GM18498 (cell line): ENCODE measurements at regions not wholly inside any gene's neighbourhood (a gene's known extent, or its start where the extent isn't known, plus 50 kb on each side); places are given as distances from the start of the nearest gene placed in this dataset.
"Not testable (repeated sequence)": the region's sequence is repeated elsewhere in the genome, so short reads cannot be mapped to it uniquely, and the experiment has no call there.

Source experiments
- ATAC-seq: cut with Tn5 transposase; IDR thresholded peaks from one replicate; pipeline ENCODE4 v1.9.1; 2021; ENCODE audit warnings: mild to moderate bottlenecking, moderate library complexity; ENCODE audit not compliant: unreplicated experiment

DNA sequence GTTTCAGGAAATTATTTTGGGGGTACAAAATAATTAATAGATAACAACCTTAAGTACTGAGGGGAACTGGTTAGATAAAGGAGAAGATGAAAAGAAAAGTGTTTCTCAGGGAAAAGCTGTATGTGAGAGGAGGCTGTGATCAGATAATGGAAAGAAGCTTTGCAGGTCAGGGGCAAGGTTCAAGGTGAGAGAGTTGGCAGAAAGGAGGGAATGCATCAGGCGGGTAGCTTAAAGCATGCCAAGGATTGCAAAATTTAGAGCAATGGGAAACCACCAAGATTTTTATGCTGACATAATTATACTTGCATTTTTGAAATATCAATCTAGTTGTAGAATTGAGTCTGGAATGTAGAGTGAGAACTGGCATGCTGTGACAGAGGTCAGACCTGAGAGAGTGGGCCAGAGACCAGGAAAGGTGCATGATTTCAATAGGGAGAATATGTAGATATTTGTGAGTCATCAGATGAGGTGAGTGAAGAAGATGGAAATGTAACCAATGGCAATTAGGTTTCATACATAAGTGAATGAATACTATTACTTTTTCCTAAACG lies 508.7 kb downstream of the TRIML1 start:
- ATAC-seq, result no peak

DNA sequence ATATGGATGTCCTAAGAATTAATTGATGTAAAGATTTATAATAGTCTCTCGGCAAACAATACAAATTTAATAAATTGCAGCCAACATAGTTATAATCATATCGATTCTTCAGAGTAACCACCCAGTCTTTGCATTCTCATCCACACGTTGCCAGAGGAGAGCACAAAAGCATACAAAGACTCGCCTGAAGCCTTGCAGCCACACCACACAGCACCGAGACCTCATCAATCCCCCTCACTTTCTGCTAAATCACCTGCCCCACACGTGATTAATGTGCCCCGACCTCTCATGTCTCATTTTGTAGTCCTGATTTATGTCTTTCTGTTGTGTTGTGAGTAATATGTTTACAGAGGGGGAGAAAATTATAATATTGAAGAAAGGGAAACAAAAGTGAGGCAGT lies 510.4 kb downstream of the TRIML1 start:
- ATAC-seq, result no peak

DNA sequence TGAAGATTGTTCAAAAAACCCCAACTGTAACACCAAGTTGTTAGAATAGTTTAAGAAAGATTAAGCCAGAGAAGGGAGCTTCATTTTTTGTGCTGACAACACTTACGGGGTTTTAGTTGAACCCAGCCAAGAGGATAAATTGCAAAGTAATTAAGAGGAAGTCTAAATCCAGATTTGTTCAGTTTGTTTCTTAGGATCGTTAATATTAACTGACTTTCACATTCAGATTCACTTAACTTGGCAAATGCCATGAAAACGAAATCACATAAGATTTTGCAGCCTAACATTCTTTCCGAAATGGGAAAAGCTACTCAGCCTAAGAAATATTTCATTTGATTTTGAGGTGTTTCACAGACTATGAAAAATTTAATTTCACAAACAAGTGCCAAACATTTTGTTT lies 511.3 kb downstream of the TRIML1 start:
- ATAC-seq, result no peak

DNA sequence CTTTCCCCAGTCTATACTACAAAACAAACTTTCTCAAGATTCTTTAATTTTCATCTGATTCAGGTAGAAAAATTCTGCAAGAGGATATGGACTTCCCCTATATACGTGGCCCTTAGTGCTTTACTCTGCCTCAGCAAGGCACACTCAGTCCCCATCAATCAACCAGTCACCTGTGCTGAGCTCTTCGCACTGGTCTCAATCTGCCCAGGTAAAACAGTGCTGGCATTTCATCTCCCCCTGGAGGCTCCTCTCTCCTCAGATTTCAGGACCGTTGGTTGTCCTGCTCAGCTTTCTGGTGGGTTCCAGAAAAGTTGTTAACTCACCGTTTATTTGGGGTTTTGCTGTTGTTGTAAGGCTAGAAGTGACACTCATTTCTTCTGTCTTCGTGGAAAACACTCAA lies 518.1 kb downstream of the TRIML1 start:
- ATAC-seq, result no peak

DNA sequence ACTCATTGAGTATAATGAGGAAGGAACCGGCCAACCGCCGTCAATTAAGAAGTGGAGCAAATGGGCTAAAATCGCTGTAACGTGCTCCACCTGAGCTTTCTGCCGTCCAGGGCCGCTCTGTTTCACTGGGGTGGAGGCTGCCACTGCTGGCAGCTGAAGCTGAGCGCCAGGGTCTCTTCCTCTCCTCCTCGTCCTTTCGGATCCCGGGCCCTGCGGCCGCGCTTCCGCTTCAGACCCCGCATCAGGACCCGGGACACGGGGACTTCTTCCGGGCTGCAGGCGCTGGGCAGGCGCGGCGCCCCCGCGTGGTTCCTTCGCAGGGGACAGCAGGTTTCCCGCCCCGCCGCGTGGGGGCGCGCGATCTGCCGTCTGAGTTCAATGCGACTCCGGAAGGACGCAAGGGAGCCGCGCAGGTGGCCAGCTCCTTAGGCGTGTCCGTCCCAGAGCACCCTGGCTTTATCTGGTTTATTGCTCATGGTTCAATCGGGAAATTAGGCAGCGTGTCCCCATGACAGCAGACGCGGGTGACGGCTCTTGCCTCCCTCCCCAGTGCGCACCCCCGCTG lies 519.8 kb downstream of the TRIML1 start:
- ATAC-seq, result no peak

DNA sequence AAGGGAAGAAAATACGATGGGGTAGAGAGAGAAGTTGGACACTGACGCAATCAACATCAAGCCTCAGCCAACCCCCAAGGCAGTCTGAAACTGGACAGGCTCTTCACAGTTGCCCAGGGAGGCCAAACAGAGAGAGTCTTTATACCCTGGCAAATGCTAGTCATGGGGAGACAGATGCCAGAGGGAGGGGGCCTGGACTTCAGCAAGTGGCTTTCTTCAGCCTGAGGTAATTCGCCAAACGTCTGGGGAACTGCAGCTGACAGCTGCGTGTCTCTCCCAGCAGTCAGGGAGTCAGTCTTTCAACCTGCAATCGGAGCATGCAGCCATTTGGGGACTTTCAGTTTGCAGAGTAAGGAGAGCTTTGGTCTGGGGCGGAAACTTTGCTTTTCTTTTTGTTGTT lies 521.6 kb downstream of the TRIML1 start:
- ATAC-seq, result no peak

DNA sequence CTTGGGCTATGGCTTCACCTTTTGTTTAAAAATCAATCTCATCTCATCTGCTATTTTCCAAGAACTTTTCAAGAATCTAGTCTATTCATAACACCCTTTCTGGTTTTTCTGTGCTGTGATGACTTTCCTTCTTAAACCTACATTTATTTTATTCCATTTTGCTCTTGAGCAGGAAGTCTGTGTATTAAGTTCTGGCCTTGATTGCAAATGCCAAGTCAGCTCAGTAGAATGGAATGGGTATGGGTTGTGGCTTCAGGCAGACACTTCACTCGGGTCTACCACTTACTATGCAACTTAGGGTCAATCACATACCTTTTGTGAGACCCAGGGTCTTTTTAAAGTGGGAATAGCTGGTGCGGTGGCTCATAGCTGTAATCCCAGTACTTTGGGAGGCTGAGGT lies 522.3 kb downstream of the TRIML1 start:
- no peak for ATAC-seq

DNA sequence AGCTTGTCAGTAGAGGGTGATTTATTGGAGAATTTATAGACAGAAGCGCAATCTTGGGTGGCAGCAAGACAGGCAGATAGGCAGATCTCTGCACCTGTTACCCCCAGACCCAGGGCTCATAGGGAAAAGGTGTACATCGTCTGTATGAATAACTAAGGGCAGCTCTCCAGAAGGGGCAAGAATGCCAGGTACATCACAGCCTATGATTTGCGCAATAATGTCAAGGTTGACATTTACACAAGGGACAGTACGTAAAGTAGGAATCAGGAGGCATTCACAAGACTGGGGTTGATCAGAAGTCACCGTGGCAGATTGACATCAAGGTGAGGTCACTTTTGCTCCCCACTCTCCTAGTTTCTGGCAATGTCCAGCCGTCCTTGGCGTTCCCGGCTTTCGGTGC lies 524.1 kb downstream of the TRIML1 start:
- ATAC-seq, result no peak

DNA sequence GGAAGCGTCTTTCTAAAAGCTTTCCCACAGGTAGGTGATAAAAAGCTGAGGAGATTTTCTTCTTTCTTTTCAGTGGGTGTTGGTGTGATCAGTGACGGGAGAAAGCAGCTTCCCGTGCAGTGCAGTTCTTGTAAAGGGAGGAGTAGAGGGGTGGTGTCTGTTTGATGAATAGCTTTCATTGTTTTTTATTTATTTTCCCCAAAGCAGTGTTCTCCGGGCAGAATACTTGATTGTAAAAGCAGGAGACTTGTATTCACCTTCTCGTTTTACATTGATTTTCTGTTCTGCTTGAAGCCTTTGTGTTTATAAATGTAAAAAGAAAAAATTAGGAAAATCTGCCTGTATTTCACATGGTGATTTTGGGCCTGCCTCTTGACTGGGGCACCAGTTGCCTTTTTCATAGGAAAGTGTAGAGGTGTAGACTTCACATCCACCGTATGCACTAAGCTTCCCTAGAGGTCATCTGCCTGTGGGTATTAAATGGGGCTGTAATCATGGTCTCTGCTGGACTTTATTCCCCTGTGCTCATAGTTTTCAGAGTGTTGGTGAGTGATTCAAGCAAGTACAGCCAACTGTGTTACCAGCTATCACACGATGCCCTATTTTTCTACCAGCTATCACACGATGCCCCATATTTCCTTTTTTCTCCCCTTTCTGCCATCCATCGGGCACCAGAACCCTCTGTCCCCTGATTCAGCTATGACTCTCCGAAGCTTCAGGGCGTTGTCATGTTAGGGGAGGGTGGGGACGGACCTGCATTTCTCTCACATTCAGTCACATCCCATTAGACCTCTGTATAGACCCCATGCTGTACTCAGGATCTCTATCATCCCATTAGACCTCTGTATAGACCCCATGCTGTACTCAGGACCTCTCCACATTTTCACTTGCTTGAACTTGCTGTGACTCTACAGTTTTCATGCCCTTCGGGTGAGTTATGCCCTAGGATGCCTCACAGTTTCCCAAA lies 526.5 kb downstream of the TRIML1 start:
- no peak for ATAC-seq

DNA sequence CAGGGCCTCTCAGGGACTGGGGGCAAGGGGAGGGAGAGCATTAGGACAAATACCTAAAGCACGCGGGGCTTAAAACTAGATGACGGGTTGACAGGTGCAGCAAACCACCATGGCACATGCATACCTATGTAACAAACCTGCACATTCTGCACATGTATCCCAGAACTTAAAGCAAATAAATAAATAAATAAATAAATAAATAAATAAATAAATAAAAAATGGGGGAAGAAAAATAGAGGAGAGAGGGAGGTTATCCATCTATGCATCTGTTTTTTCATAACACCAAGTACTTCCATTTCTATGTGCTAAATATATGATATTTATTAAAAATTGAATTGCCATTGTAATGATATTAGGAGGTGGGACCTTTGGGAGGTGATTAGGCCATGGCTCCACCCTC lies 539.5 kb downstream of the TRIML1 start:
- not testable (repeated sequence) for ATAC-seq

DNA sequence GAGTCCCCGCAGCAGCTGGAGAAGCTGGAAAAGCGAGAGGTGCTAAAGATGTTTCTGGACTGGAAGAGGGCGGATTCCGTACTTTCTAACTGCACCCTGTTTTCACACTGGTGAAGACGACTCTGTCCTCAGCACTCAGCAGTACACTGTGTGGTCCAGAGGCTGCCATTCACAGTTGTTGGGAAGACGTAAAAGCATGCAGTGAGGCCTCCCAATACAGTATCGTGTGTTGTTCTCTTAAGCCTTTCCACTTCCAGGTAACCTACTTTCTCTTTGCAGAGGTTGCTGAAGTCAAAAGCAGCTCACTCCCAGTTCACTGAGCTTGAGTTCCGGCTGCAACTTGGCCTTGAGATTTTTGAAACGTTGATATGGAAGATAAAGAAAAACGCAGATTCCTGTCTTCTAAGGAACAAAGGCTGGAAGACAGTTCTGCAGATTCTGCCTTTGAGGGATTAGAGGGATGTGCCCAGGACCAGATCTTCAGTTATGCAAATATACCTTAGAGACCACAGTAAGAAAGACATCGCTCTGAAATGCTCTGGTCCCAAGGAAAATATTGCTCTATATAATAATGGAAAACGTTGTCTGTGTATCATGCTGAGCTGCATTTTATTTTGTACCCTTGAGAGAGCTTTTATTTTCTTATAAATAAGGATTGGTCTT lies 540.9 kb downstream of the TRIML1 start:
- ATAC-seq, result no peak

DNA sequence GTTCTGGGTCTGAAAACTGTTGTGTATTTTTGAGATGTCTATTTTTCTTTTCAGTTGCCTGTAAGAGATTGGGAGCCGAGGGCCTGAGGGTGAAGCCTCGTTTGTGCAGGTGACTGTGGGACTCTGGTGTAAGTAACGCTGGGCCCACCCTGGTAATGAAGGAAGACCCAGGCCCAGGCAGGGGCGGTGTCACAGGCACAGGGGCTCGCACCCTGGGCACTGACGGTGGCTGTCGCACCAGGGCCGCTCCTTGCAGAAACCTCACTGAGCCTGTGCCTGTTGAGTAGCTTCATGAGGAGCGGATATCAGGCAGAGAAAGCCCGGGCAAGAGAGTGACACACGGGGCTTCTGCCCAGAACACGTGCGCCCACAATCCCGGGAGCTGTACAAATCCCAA lies 541.4 kb downstream of the TRIML1 start:
- ATAC-seq, result no peak

DNA sequence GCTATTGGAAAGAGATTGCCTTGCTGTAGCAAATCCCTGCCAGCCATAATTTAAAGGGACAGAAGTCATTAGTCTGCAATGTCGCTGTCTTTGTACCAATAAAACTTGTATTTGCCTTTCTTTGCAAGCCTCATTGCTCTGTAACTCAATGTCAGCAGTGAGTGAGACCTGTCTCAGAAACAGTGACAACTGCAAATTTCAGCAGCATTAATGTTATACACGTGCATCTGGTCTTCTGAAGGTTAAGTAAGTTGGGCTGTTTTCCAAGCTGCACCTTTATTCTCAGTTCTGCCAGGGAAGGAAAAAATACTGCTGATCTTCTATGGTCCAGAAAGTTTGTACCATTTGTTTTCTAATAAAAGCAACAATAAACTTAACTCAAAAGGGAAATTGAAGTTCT lies 543.1 kb downstream of the TRIML1 start:
- no peak for ATAC-seq

DNA sequence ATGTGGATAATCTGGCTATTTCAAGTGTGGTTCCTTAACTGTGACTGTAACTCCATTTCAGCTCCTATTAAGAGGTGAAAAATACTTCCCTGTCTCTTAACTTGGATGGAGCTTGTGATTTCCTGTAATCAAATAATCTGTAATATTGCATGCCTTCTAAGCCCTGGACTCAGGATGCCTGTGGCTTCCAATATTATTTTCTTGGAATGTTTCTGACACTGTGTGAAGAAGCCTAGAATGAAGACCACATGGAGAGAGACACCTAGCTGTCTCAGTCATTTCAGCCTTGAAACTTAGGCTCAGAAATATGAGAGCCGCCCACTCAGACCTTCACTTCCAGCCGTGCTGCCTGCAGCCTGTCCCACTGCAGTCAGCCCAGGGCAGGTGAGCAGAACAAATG lies 544.3 kb downstream of the TRIML1 start:
- no peak for ATAC-seq

DNA sequence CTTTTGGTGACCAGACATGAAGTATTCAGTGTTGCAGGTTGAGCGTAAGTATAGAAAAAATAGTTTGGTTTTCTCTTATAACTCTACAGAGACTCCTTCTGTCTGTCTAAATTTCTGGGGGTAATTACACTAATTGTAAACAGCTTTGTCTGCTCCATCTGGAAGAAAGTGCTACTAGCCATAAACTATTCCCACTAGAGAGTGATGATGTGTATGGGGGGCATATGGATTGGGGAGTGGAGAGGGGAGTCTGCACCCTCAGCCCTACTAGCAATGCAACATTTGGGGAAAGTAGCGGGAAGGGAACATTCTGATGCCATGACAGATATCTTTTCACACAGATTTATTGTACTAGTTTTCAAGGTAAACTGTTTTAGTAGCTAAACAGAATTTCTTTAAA lies 549.7 kb downstream of the TRIML1 start:
- no peak for ATAC-seq

DNA sequence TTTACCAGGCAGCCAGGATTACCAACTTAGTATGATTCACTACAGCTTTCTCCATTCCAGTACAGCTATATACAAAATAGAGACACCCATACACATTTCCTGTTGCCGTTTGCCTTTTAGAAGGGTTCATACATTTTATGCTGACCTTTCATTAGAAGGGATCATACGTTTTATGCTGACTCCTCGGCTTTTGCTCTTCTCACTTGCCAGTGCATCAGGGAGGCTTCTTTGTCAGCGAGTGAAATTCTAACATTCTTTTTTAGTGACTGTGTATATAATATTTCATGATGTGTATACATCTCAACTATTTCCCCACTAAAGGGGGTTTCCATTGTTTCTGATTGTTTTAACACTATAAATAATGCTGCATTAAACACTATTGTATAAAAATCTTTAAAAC lies 552.6 kb downstream of the TRIML1 start:
- ATAC-seq, result no peak

DNA sequence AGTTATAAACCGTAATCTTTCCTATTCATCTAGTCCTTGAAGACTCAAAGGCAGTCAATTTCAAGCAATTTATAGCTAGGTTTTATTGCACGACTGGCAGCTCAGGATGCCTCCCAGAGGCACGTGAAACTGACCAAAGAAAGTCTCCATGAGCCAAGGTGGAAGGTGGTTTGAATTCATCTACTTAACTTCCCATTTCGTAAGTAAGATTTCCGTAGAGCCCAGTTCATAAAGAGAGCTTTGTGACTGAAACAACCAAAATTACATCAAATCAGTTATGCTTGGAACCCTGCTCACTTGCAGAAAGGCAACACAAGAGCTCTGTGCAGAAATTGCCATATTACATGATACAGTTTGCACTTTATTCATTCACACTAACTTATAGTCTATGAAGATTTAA lies 556.0 kb downstream of the TRIML1 start:
- ATAC-seq, result no peak

DNA sequence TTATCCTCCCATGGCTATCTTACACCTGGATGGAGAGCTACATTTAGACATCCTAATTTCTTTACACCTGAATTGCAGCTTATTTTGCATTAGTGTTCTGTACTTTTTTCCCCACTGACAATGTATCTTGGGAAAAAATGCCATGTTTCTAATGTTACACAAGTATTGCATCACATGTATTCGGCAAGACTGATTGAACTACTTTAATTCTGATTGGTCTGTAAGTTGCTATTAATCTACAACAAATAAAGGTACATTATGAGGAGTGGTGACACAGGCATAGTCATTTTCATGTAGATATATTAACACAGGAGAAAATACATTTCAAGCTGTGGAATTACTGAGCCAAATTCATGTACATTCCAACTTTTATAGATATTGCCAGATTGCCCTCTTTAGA lies 558.0 kb downstream of the TRIML1 start:
- no peak for ATAC-seq

DNA sequence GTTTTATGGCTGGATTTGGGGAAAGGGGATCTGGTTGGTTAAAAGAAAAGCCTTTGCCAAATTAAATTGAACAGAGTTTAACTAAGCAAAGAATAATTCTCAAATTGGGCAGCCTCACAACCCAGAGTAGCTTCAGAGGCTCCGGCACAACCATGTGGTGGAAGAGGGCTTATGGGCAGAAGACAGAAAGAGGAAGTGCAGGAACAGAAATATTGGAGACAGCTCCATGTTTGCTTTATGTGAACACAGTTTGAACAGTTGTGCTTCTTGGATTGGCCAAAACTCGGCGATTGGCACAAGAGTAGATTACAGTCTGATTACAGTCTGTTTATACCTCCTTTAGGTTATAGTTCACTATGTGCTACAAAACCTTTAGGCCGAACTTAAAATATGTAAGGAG lies 562.7 kb downstream of the TRIML1 start:
- ATAC-seq, result no peak

DNA sequence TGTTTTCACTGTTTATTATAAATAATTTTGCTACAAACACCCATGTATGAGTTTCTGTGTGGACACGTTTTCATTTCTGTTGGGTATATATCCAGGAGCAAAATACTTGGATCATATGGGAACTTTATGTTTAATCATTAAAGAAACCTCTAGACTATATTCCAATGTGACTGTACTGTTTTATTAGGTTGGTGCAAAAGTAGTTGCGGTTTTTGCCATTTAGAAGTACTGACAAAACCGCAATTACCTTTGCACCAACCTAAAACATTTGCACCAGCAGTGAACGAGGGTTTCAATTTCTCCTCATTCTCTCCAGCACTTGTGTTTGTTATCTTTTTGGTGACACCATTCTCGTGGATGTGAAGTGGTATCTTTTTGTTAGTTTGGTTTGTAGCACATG lies 565.0 kb downstream of the TRIML1 start:
- ATAC-seq, result no peak

DNA sequence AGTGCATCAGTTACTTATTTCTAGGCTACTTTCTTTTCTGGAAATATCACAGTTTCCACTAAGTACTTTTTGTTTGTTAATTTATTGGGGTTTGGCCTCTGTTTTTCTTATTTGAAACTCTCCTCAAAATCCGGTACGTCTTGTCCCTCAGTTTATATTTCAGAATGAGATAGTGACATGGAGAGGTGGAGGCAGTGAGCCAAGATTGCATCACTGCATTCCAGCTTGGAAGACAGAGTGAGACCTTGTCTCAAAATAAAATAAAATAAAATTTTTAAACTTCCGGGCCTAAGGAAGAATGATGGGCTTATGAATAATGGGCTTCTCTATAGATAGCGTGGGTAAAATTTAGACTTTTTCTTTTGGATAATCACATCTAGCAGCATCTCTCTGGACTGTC lies 567.8 kb downstream of the TRIML1 start:
- ATAC-seq, result no peak

DNA sequence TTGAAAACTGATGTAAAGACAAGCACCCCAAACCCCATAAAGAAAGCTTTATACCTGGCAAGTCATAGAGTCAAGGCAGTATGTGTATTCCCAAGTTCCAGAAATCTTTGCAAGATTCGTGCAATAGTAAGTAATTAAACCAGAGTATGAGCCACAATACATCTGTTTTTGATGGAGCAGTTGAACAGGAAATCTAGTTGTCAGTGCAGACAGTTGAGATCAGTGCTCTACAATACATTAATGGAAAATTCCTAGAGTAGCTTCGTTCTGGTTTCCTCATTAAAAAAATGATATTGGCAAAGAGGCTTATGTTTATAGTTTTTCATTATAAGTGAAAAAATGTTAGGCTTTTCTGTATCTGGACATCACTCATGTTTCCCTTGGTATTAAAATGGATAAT lies 575.3 kb downstream of the TRIML1 start:
- ATAC-seq, result no peak
